Progenitor cell of endocrine pancreas (in vitro differentiated cells): ENCODE measurements at regions not wholly inside any gene's neighbourhood (a gene's known extent, or its start where the extent isn't known, plus 50 kb on each side); places are given as distances from the start of the nearest gene placed in this dataset.

Source experiments
- DNase-seq: peaks from one replicate; pipeline ENCODE4 v3.0.0; 2021; ENCODE audit warnings: low spot score; ENCODE audit not compliant: unreplicated experiment
- H3K27ac Mint-ChIP-seq: 2 replicates; pipeline ENCODE4 v1.8.0; 2021; ENCODE audit warnings: mild to moderate bottlenecking, moderate library complexity, mixed read lengths
- H3K27me3 Mint-ChIP-seq: 2 replicates; pipeline ENCODE4 v1.8.0; 2021; ENCODE audit warnings: mixed read lengths
- H3K36me3 Mint-ChIP-seq: 2 replicates; pipeline ENCODE4 v1.8.0; 2022; ENCODE audit warnings: mixed read lengths; ENCODE audit not compliant: insufficient read depth
- H3K4me1 Mint-ChIP-seq: 2 replicates; pipeline ENCODE4 v1.8.0; 2021; ENCODE audit warnings: low read depth, mixed read lengths
- H3K4me3 Mint-ChIP-seq: 2 replicates; pipeline ENCODE4 v1.8.0; 2021; ENCODE audit warnings: low read depth, mild to moderate bottlenecking, moderate library complexity, mixed read lengths
- H3K9me3 Mint-ChIP-seq: 2 replicates; pipeline ENCODE4 v1.8.0; 2021; ENCODE audit warnings: low read depth, mixed read lengths
- CTCF ChIP-seq: fragments of 200-600 bp; sonication (generic); IDR thresholded peaks from one replicate; pipeline ENCODE4 v1.5.0; 2021; ENCODE audit warnings: antibody characterized with exemption, mild to moderate bottlenecking; ENCODE audit not compliant: unreplicated experiment

DNA sequence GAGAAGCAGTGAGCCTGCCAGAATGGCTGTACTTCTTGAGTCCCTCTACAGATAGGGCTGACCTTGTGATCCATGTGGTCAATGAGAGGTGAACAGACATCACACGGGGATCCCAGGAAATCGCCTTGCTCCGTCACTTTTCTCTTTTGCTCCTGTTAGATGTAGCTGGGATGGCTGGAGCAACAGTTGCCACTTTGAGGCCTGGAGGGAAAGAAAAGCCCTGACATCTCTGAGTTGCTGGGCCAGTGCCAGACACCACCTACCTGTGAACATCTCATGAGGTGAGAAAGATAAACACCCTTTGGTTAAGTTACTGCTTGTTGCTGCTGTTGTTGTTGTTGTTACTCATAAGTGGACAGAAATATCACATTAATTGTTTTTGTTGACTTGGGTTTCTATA is 840.3 kb downstream of the TBC1D22A start:
- DNase-seq = no peak
- H3K36me3 Mint-ChIP-seq = peaks cover 2% of the 10 kb centered on the region
- H3K4me1 Mint-ChIP-seq = no peaks in the 10 kb centered on the region
- no peak overlapping the region for H3K27ac Mint-ChIP-seq
- no peak overlapping the region for H3K4me3 Mint-ChIP-seq
- no peaks in the 10 kb centered on the region for H3K27me3 Mint-ChIP-seq
- no peak for TF ChIP-seq CTCF
- peaks cover 29% of the 10 kb centered on the region for H3K9me3 Mint-ChIP-seq

GRCh38 chr22:47601666-47602065 is 839.2 kb downstream of the TBC1D22A start:
- Mint-ChIP-seq H3K36me3 (peaks cover 3% of the 10 kb centered on the region), H3K4me1 (no peaks in the 10 kb centered on the region), H3K9me3 (peaks cover 32% of the 10 kb centered on the region), H3K27me3 (no peaks in the 10 kb centered on the region), H3K27ac (no peak overlapping the region), H3K4me3 (no peak overlapping the region)
- DNase-seq = no peak
- TF ChIP-seq CTCF = no peak

DNA sequence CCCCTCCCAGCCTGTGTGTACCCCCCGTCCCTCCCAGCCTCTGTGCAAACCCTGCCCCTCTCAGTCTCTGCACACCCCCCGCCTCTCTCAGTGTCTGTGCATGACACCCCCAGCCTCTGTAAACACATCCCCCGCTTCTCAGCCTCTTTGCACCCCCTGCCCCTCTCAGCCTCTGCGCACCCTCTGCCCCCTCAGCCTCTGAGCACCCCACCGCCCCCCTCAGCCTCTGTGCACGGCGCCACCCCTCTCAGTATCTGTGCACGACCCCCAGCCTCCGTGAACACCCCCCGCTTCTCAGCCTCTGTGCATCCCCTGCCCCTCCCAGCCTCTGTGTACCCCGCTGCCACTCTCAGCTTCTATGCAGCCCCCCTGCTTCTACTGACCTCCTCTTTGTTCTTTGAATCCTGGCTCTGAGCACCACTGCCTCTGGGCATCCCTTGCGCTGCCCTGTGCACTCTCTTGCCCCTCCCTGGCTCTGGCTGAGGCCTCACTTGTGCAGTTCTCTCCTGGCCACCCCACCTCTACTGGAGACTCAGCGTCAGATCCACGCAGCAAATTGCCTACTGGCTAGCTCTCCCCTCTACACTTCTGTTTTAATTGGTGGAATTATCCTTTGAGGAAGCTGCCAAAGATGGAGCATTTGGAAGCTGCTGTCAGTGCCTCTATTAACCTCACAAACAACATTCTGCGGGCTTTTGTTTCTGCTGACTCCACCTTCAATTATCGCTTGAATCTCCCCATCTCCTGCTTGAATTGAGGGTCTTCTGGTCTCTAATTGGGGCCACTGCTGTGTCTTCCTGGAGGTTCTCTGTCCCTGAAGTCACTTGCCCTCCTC is 838.6 kb downstream of the TBC1D22A start:
- H3K27ac Mint-ChIP-seq = no peak overlapping the region
- DNase-seq = no peak
- no peak for TF ChIP-seq CTCF
- H3K27me3 Mint-ChIP-seq = no peaks in the 10 kb centered on the region
- H3K36me3 Mint-ChIP-seq = peaks cover 3% of the 10 kb centered on the region
- no peaks in the 10 kb centered on the region for H3K4me1 Mint-ChIP-seq
- no peak overlapping the region for H3K4me3 Mint-ChIP-seq
- peaks cover 32% of the 10 kb centered on the region for H3K9me3 Mint-ChIP-seq

GRCh38 chr22:47600281-47600680 is 837.8 kb downstream of the TBC1D22A start:
- no peak overlapping the region for H3K4me3 Mint-ChIP-seq
- peaks cover 3% of the 10 kb centered on the region for H3K36me3 Mint-ChIP-seq
- H3K9me3 Mint-ChIP-seq = peaks cover 32% of the 10 kb centered on the region
- TF ChIP-seq CTCF = no peak
- DNase-seq = no peak
- H3K27me3 Mint-ChIP-seq = no peaks in the 10 kb centered on the region
- H3K4me1 Mint-ChIP-seq = no peaks in the 10 kb centered on the region
- H3K27ac Mint-ChIP-seq = no peak overlapping the region

DNA sequence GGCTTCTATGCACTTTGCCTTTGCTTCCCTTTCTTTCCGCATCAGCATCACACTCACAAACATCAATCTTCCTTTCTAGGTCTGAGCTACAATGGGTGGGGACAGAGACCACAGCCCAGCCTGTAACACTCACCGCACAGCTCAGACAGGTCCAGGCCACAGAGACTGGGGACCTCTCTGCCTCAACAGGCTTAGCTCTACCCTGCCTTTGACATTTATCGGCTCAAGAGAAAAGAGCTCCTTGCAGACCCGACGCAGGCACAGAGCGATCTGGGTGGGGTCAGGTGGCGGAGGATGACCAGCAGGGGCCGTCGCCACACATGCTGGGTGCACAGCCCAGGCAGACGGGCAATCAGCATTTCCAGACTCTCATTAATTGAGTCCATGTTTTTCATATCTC is 837.3 kb downstream of the TBC1D22A start:
- Mint-ChIP-seq H3K36me3 (peaks cover 3% of the 10 kb centered on the region), H3K4me1 (no peaks in the 10 kb centered on the region), H3K4me3 (no peak overlapping the region), H3K27ac (no peak overlapping the region), H3K27me3 (no peaks in the 10 kb centered on the region), H3K9me3 (peaks cover 36% of the 10 kb centered on the region)
- DNase-seq = no peak
- TF ChIP-seq CTCF = no peak
